Adrenal gland (tissue), 9 donors: ENCODE measurements at regions not wholly inside any gene's neighbourhood (a gene's known extent, or its start where the extent isn't known, plus 50 kb on each side); places are given as distances from the start of the nearest gene placed in this dataset.
"Not testable (repeated sequence)": the region's sequence is repeated elsewhere in the genome, so short reads cannot be mapped to it uniquely, and the experiment has no call there.

Source experiments
- DNase-seq, 7 donors: peaks; one replicate each; pipeline ENCODE4 v3.0.0-alpha.2; 2019 to 2020
- H3K27ac ChIP-seq, 5 donors: fragments of 200-600 bp; sonication (generic) in 4 of 5; 1 replicate in 3 of 5; 2 replicates in 2 of 5; pipeline versions ENCODE4 v1.5.1 to v1.8.0; 2016 to 2020; ENCODE audit warnings: mild to moderate bottlenecking in 1 of 5
- H3K27me3 ChIP-seq: fragments of 200-600 bp; 2 replicates; pipeline ENCODE4 v1.8.0; 2021
- H3K36me3 ChIP-seq, 2 donors: fragments of 200-600 bp; replicated peaks in 1 of 2; 1 replicate in 1 of 2; 2 replicates in 1 of 2; pipeline versions ENCODE4 v1.5.1 to v1.8.0; 2018 to 2022
- H3K4me1 ChIP-seq, 2 donors: fragments of 200-600 bp; replicated peaks in 1 of 2; 1 replicate in 1 of 2; 2 replicates in 1 of 2; pipeline versions ENCODE4 v1.5.1 to v1.8.0; 2018 to 2021
- H3K4me3 ChIP-seq, 4 donors: fragments of 200-600 bp; sonication (generic) in 3 of 4; one replicate each; pipeline ENCODE4 v1.5.1; 2016 to 2018
- H3K9me3 ChIP-seq, 3 donors: fragments of 200-600 bp; sonication (generic) in 1 of 3; replicated peaks in 1 of 3; 1 replicate in 2 of 3; 2 replicates in 1 of 3; pipeline versions ENCODE4 v1.5.1 to v1.8.0; 2016 to 2021
- POLR2A ChIP-seq, 2 donors: fragments of 450-650 bp; IDR thresholded peaks; one replicate each; pipeline ENCODE4 v1.6.1; 2017; ENCODE audit warnings: antibody characterized with exemption in 2 of 2, mild to moderate bottlenecking in 2 of 2, moderate library complexity in 1 of 2
- WGBS, 4 donors: extraction: QIAGEN DNeasy Blood & Tissue Kit in 2 of 4; methylation state at CpG; one replicate each; pipeline versions ENCODE4 v1.1.5 to v1.1.7; 2013 to 2017; 5-methylcytosine and 5-hydroxymethylcytosine counted together
- intact Hi-C, 2 donors: fragments of 100-400 bp; cut with DNase I; formaldehyde crosslinking; loops; one replicate each; pipeline versions ENCODE4 v1.14.1 to v1.15.0; 2022 to 2023
- TF ChIP-seq, protein P1 (sequence below), 6 experiments: fragments of 450-650 bp in 4 of 6; fragments of 200-600 bp in 2 of 6; sonication (generic) in 1 of 6; IDR thresholded peaks; 1 replicate in 5 of 6; 2 replicates in 1 of 6; pipeline versions ENCODE4 v1.5.1 to v1.8.0; 2016 to 2021; ENCODE audit warnings: antibody characterized with exemption in 6 of 6, mild to moderate bottlenecking in 2 of 6, moderate library complexity in 1 of 6
- donor health status: healthy with polysubstance abuse.
- donor health status: Bipolar disorder and iron deficiency.
- donor health status: DM: yes; HTN: yes; CAD: no.
- donor health status: DM: no; HTN: no; CAD: no.
- donor health status: DM: no; HTN: no; CAD: no.

DNA sequence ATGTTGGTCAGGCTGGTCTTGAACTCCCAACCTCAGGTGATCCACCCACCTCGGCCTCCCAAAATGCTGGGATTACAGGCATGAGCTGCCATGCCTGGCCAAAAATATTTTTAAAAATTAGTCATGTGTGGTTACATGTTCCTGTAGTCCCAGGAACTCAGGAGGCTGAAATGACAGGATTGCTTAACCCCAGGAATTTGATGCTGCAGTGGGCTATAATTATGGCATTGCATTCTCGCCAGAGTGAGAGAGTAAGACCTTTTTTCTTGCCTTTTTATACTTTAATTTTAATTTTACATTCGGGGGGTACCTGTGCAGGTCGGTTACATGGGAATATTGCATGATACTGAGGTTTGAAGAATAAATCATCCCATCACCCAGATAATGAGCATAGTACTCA lies 86.6 kb upstream of the ZNF92 start:
- H3K36me3 ChIP-seq: no peaks in the 10 kb centered on the region
- no peak overlapping the region for H3K27ac ChIP-seq
- H3K27me3 ChIP-seq: no peaks in the 10 kb centered on the region
- no peak overlapping the region for H3K4me3 ChIP-seq
- no peak for TF ChIP-seq POLR2A (IDR thresholded peaks at IDR 0.05)
- TF ChIP-seq, protein P1, sequence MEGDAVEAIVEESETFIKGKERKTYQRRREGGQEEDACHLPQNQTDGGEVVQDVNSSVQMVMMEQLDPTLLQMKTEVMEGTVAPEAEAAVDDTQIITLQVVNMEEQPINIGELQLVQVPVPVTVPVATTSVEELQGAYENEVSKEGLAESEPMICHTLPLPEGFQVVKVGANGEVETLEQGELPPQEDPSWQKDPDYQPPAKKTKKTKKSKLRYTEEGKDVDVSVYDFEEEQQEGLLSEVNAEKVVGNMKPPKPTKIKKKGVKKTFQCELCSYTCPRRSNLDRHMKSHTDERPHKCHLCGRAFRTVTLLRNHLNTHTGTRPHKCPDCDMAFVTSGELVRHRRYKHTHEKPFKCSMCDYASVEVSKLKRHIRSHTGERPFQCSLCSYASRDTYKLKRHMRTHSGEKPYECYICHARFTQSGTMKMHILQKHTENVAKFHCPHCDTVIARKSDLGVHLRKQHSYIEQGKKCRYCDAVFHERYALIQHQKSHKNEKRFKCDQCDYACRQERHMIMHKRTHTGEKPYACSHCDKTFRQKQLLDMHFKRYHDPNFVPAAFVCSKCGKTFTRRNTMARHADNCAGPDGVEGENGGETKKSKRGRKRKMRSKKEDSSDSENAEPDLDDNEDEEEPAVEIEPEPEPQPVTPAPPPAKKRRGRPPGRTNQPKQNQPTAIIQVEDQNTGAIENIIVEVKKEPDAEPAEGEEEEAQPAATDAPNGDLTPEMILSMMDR (IDR thresholded peaks at IDR 0.05): no peak
- no peak for DNase-seq
- 73 to 86% (median 78%) methylated on average over 4 of the region's 4 CpGs for WGBS, 4 donors
- no peaks in the 10 kb centered on the region for H3K9me3 ChIP-seq
- intact Hi-C loops: no loop called here
- no peaks in the 10 kb centered on the region for H3K4me1 ChIP-seq

DNA sequence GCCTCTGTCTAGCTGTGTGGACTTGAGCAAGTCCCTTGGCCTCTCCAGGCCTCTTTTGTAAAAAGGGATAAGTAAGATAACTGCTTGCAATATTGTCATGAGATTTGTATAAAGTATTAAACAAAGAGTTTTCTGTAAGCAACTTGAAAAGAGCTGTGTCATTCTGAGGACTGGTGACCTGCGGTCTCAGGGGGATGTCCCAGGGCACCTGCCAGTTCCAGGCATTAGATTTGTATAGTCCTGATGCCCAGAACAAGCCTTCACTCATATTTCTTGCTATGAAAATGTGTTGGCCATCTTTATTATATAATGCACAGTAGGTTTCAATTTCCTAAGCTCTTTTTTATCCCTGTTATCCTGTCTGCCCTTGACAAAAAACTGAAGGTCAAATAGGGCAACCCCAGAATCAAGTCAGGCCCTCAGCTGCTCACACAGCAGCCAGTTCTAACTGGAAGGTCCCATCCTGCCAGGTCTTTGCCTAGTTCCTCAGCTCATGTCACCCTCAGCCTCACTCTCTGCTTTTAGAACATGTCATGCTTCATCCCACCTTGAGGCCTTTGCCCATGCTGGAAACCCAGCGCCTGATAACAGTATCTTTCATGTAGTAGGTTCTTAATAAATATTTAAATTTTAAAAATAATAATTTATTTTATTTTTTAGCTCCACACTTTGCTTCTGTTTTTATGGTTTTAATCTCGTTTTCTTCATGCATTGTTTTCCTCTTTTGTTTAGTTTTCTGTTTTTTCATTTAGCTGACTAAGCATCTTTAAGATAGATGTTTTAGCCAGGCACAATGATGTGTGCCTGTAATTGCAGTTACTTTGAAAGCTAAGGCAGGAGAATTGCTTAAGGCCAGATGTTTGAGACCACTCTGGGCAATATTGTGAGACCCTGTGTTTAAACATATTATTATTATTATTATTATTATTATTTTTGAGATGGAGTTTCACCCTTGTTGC lies 87.5 kb upstream of the ZNF92 start:
- no peak for DNase-seq
- intact Hi-C loops: no loop called here
- Histone ChIP-seq H3K4me1 (no peaks in the 10 kb centered on the region), H3K9me3 (no peaks in the 10 kb centered on the region), H3K27ac (no peak overlapping the region), H3K36me3 (no peaks in the 10 kb centered on the region), H3K27me3 (peaks cover 2% of the 10 kb centered on the region), H3K4me3 (no peak overlapping the region)
- WGBS, 4 donors: 75 to 86% (median 79%) methylated on average over 3 of the region's 3 CpGs
- TF ChIP-seq, protein P1 (IDR thresholded peaks at IDR 0.05): no peak
- TF ChIP-seq POLR2A (IDR thresholded peaks at IDR 0.05): no peak

DNA sequence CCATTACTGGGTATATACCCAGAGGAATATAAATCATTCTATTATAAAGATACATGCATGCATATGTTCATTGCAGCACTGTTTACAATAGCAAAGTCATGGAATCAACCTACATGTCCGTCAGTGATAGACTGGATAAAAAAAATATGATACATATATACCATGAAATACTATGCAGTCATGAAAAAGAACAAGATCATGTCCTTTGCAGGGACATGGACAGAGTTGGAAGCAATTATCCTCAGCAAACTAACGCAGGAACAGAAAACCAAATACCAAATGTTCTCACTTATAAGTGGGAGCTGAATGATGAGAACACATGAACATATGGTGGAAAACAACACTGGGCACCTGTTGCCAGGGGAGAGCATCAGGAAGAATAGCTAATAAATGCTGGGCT lies 88.4 kb upstream of the ZNF92 start:
- intact Hi-C loops, H3K9me3 ChIP-seq, H3K4me3 ChIP-seq, H3K4me1 ChIP-seq, H3K27ac ChIP-seq, H3K36me3 ChIP-seq, H3K27me3 ChIP-seq, DNase-seq: not testable (repeated sequence)
- 90 to 94% (median 93%) methylated on average over 2 of the region's 2 CpGs for WGBS, 4 donors

DNA sequence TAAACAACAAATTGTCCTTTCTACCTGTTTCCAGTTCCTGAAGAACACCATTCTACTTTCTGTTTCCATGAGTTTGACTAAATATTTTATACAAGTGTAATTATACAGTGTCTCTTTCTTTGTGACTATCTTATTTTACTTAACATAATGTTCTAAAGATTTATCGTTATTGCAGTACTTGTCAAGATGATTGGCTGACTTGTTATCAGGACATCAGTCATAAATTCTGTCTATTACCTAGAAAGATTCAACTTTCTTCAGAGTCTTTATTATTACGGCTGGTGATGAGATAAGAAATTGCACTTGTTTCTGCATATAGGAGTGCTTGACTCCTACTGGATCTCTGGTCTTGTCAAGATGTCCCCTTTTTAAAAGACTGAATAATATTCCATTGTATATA lies 93.9 kb upstream of the ZNF92 start:
- DNase-seq: no peak
- Histone ChIP-seq H3K27ac (no peak overlapping the region), H3K4me3 (no peak overlapping the region), H3K9me3 (peaks cover 0 to 2% (median 0%) of the 10 kb centered on the region in 3 donors), H3K36me3 (no peaks in the 10 kb centered on the region), H3K4me1 (no peaks in the 10 kb centered on the region), H3K27me3 (peaks cover 8% of the 10 kb centered on the region)
- TF ChIP-seq, protein P1 (IDR thresholded peaks at IDR 0.05): no peak
- TF ChIP-seq POLR2A (IDR thresholded peaks at IDR 0.05): no peak
- intact Hi-C loops: no loop called here
- 66 to 78% (median 76%) methylated on average over 2 of the region's 2 CpGs for WGBS, 4 donors

DNA sequence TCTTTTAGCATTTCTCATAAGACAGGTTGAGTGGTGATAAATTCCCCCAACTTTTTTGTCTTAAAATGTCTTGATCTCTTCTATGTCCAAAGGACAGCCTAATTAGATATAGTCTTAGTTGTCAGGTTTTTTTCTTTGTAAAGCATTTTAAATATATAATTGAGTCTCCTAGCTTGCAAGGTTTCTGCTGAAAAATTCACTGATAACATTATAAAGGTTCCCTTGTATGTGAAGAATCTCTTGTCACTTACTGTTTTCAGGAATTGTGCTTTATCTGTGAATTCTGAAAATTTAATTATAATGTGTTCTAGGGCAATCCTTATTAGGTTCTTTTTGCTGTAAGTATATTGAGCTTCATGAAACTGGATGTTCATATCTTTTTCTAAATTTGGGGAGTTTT lies 96.8 kb upstream of the ZNF92 start:
- intact Hi-C loops: no loop called here
- no peak for TF ChIP-seq POLR2A (IDR thresholded peaks at IDR 0.05)
- TF ChIP-seq, protein P1 (IDR thresholded peaks at IDR 0.05): no peak
- peaks cover 0 to 3% (median 0%) of the 10 kb centered on the region in 3 donors for H3K9me3 ChIP-seq
- no peaks in the 10 kb centered on the region for H3K36me3 ChIP-seq
- no peak for DNase-seq
- no peak overlapping the region for H3K4me3 ChIP-seq
- H3K27me3 ChIP-seq: peaks cover 19% of the 10 kb centered on the region
- H3K4me1 ChIP-seq: no peaks in the 10 kb centered on the region
- no peak overlapping the region for H3K27ac ChIP-seq

DNA sequence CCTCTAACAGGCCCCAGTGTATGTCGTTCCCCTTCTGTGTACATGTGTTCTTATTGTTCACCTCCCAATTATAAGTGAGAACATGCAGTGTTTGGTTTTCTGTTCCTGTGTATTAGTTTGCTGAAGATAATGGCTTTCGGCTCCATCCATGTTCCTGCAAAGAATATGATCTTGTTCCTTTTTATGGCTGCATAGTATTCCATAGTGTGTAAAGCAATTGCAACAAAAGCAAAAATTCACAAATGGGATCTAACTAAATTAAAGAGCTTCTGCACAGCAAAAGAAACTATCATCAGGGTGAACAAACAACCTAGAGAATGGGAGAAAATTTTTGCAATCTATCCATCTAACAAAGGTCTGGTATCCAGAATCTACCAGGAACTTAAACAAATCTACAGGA lies 102.2 kb upstream of the ZNF92 start:
- H3K27ac ChIP-seq, H3K36me3 ChIP-seq, intact Hi-C loops, H3K4me1 ChIP-seq, DNase-seq, H3K4me3 ChIP-seq, H3K9me3 ChIP-seq: not testable (repeated sequence)
- peaks cover 40% of the 10 kb centered on the region for H3K27me3 ChIP-seq
- 80 to 93% (median 87%) methylated on average over 2 of the region's 2 CpGs for WGBS, 4 donors
